ENCODE measurements at regions not wholly inside any gene's neighbourhood (a gene's known extent, or its start where the extent isn't known, plus 50 kb on each side); places are given as distances from the start of the nearest gene placed in this dataset.

GRCh38 chr1:110781525-110781924 is 91.4 kb upstream of the CD53 start:
- Mint-ChIP-seq H3K4me1 (ENCODE audit: unreplicated experiment) (peaks cover 4% of the 10 kb centered on the region), H3K4me3 (no peak overlapping the region), H3K27me3 (peaks cover 37% of the 10 kb centered on the region), H3K27ac (no peak overlapping the region), H3K36me3 (no peaks in the 10 kb centered on the region), H3K9me3 (no peaks in the 10 kb centered on the region)
- TF ChIP-seq CTCF (conservative IDR thresholded peaks at IDR 0.05) = no peak
- no peak for DNase-seq (ENCODE audit: extremely low spot score, unreplicated experiment)

GRCh38 chr1:110780600-110781484 is 92.1 kb upstream of the CD53 start:
- Mint-ChIP-seq H3K36me3 (no peaks in the 10 kb centered on the region), H3K4me1 (ENCODE audit: unreplicated experiment) (peaks cover 4% of the 10 kb centered on the region), H3K4me3 (peak overlapping the region; percentile 35), H3K27ac (peak overlapping the region; percentile 9), H3K9me3 (no peaks in the 10 kb centered on the region), H3K27me3 (peaks cover 40% of the 10 kb centered on the region)
- peak; percentile 85 for TF ChIP-seq CTCF (conservative IDR thresholded peaks at IDR 0.05)
- DNase-seq (ENCODE audit: extremely low spot score, unreplicated experiment) = peak; percentile 75

GRCh38 chr1:110779636-110780035 is 93.3 kb upstream of the CD53 start:
- no peak for DNase-seq (ENCODE audit: extremely low spot score, unreplicated experiment)
- H3K36me3 Mint-ChIP-seq = no peaks in the 10 kb centered on the region
- peaks cover 4% of the 10 kb centered on the region for H3K4me1 Mint-ChIP-seq (ENCODE audit: unreplicated experiment)
- H3K4me3 Mint-ChIP-seq = no peak overlapping the region
- TF ChIP-seq CTCF (conservative IDR thresholded peaks at IDR 0.05) = no peak
- H3K9me3 Mint-ChIP-seq = no peaks in the 10 kb centered on the region
- H3K27ac Mint-ChIP-seq = no peak overlapping the region
- H3K27me3 Mint-ChIP-seq = peaks cover 40% of the 10 kb centered on the region

- Mint-ChIP-seq H3K27ac (no peak overlapping the region), H3K4me1 (ENCODE audit: unreplicated experiment) (peaks cover 4% of the 10 kb centered on the region), H3K4me3 (no peak overlapping the region), H3K27me3 (peaks cover 44% of the 10 kb centered on the region), H3K9me3 (no peaks in the 10 kb centered on the region), H3K36me3 (no peaks in the 10 kb centered on the region)
- no peak for TF ChIP-seq CTCF (conservative IDR thresholded peaks at IDR 0.05)
- no peak for DNase-seq (ENCODE audit: extremely low spot score, unreplicated experiment)
Measured at GRCh38 chr1:110778821-110779220, 94.1 kb upstream of the CD53 start.

- Mint-ChIP-seq H3K27ac (no peak overlapping the region), H3K9me3 (no peaks in the 10 kb centered on the region), H3K4me3 (no peak overlapping the region), H3K36me3 (no peaks in the 10 kb centered on the region), H3K4me1 (ENCODE audit: unreplicated experiment) (peaks cover 4% of the 10 kb centered on the region), H3K27me3 (peaks cover 42% of the 10 kb centered on the region)
- no peak for TF ChIP-seq CTCF (conservative IDR thresholded peaks at IDR 0.05)
- DNase-seq (ENCODE audit: extremely low spot score, unreplicated experiment) = no peak
Measured at GRCh38 chr1:110777228-110777627, 95.7 kb upstream of the CD53 start.
